Transverse colon (tissue), 4 donors: ENCODE measurements at regions not wholly inside any gene's neighbourhood (a gene's known extent, or its start where the extent isn't known, plus 50 kb on each side); places are given as distances from the start of the nearest gene placed in this dataset.

Source experiments
- CTCF ChIP-seq, 5 experiments: fragments of 200-600 bp in 3 of 5; fragments of 450-650 bp in 2 of 5; sonication (generic) in 3 of 5; IDR thresholded peaks; 1 replicate in 2 of 5; 2 replicates in 3 of 5; pipeline ENCODE4 v1.5.1; 2016 to 2017; ENCODE audit warnings: antibody characterized with exemption in 5 of 5, inconsistent platforms in 3 of 5, mild to moderate bottlenecking in 2 of 5, moderate library complexity in 1 of 5
- EP300 ChIP-seq: sonication (generic); formaldehyde crosslinking; IDR thresholded peaks from one replicate; pipeline ENCODE4 v1.6.1; 2017; ENCODE audit warnings: antibody characterized with exemption, low read depth
- POLR2A ChIP-seq: fragments of 450-650 bp; IDR thresholded peaks from one replicate; pipeline ENCODE4 v1.6.1; 2016; ENCODE audit warnings: antibody characterized with exemption, mild to moderate bottlenecking, moderate library complexity
- POLR2AphosphoS5 ChIP-seq, 3 donors: sonication (generic); formaldehyde crosslinking; IDR thresholded peaks; one replicate each; pipeline ENCODE4 v1.6.1; 2016; ENCODE audit warnings: antibody characterized with exemption in 3 of 3

DNA sequence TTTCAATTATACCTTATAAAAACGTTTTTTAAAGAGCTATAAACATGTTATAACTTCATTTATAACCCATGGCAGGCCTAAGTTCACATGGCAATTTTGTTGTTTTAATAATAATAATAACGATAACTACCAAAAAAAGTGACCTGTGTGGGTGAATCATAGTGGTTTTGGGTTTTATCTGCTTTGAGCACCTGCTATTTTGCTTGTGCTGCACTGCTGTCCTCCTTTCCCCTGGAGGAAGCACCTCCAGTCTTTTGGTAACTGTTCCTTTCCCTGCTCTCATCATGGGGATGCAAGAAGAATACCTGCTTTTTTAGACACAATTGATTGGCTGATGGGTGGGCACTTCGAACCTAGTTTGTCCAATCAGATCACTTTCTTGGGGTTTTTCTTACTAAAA lies 388.0 kb upstream of the TBL1XR1 start:
- TF ChIP-seq POLR2A (no peak), CTCF (IDR thresholded peaks at IDR 0.05) (no peak), EP300 (no peak), POLR2AphosphoS5 (IDR thresholded peaks at IDR 0.05) (no peak)
